ENCODE measurements at regions not wholly inside any gene's neighbourhood (a gene's known extent, or its start where the extent isn't known, plus 50 kb on each side); places are given as distances from the start of the nearest gene placed in this dataset.
"Not testable (repeated sequence)": the region's sequence is repeated elsewhere in the genome, so short reads cannot be mapped to it uniquely, and the experiment has no call there.

DNA sequence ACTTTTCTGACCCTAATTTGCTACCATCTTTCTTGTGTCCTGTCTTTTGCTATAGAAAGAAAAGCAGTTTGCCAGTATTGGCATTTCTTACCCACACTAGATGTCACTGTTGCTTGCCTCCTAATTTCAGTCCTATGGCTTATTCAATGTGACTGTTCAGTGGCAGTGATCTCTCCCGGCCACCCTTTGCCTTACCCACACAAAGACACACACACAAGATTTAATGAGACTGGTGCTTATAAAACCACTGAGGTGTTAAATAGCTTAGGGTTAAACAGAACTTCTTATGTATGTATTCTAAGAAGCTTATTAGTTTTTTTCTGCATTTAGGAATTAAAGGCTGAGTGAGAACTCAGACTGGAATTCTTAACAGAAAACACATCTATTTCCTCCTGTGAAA is 233.6 kb upstream of the ASCC3 start:
- peak; percentile 87 for DNase-seq

DNA sequence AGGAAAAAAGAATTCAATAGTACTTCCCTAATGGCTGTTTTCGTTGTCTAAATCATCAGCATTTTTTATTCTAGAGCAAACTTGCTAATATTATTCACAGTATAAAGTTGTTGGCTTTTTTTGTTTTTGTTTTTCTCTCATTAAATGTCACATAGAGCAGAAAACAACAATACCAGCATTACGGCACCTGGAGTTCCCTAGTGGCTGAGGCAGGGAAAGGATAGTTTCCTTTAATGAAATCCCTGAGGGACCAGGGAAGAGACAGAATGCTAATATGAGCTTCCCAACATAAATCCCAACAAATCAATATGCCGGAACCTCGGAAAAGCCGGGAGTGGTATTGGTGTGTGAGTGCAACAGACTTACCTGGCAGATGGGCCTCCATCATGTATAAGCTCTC is 235.2 kb upstream of the ASCC3 start:
- no peak for DNase-seq

DNA sequence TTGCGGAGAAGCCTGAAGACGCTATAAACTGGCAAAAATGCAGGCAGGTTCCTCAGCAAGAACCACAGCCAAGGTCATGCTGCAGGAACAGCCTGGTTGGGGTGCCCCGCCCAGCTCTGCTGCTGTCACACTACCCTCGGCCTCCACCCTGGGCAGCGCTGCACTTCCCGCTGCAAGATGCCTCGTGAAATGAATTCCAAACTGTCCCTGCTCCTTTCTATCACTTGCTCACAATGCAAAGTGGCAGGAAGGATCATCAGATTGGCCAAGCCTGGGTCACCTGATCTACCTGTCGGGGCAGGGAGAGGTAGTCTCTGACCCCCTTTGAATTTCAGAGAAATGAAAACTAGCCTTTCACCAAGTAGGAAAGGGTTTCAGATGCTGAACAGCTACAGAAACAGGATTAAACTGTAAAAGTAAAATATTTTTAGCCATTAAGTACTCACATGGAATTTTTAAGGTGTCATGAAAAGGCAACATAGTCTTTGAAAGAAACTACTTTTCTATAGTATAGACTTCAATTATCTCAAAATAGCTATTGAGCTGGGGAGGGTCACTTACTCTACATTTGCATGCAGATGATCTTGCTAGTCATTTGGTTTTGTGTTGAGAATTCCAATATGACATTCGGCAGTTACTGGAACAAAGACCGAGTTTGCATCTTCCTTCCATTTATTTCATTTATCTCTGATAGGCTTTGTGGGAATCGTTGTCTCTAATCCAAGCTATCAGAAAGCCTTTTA is 236.4 kb upstream of the ASCC3 start:
- peak; percentile 19 for DNase-seq

GRCh38 chr6:101118136-101118396 is 236.9 kb upstream of the ASCC3 start:
- no peak for DNase-seq

DNA sequence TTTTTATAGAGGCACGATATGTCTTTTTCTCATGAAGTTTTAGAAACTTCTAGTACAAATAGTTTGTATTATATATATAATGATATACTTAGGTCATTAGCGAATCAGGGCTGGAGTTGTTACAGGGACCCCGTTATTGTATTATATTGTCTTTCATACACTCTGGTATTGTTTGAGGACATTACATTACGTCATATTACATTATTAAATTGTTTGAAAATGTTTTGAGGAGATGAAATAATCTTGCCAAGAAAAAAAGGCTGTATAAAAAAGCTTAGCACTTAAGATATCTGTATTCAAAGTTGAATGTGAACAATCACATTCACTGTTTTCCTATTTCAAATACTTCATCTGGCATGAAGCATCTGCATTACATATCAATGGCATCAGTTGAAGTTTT is 239.6 kb upstream of the ASCC3 start:
- no peak for DNase-seq

GRCh38 chr6:101125380-101125971 is 244.3 kb upstream of the ASCC3 start:
- no peak for DNase-seq

- DNase-seq: no peak
Observed at GRCh38 chr6:101126501-101126900, 245.4 kb upstream of the ASCC3 start.

DNA sequence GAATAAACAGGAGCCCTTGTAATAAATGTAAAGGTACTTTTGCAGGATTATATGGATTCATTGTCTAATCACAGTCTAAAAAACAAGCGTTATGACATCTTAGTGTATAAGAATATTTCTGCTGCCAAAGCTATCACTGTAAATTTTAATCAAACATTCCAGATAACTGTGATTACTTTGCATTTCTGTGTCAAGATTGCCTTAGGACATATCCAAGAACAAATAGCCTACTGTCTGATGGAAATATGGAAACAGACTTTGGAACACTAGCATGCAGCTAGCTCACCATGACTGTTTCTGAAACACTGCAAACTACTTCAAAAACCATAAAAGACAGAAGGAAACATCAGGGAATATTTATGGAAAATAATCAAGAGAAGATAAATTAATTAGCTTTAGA is 248.7 kb upstream of the ASCC3 start:
- DNase-seq: no peak

GRCh38 chr6:101146389-101146788 is 247.1 kb upstream of the GRIK2 start:
- no peak for DNase-seq

GRCh38 chr6:101150226-101150625 is 243.3 kb upstream of the GRIK2 start:
- peak; percentile 35 for DNase-seq

DNA sequence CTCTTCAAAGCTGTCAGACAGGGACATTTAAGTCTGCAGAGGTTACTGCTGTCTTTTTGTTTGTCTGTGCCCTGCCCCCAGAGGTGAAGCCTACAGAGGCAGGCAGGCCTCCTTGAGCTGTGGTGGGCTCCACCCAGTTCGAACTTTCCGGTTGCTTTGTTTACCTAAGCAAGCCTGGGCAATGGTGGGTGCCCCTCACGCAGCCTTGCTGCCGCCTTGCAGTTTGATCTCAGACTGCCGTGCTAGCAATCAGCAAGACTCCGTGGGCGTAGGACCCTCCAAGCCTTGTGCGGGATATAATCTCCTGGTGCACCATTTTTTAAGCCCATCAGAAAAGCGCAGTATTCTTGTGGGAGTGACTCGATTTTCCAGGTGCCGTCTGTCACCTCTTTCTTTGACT is 235.9 kb upstream of the GRIK2 start:
- DNase-seq: not testable (repeated sequence)

DNA sequence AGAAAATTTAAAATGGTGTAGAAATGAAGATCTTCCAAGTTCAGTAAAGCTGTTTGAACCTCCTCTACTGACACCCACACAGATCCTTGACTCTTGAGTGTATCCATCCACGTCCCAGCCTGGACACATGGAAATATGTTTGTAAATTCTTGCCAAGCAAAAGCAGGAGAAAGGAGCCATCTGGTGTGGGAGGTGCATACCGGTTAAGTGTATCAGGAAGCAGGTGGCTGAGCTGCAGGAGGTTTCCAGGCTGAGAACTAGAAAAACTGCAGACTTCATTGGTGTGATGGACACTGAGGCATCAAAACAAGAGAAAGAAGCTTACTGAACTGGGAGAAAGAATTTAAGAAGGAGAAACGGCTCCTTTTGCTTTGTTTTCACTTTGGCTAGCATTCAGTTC is 229.9 kb upstream of the GRIK2 start:
- DNase-seq: peak; percentile 31

DNA sequence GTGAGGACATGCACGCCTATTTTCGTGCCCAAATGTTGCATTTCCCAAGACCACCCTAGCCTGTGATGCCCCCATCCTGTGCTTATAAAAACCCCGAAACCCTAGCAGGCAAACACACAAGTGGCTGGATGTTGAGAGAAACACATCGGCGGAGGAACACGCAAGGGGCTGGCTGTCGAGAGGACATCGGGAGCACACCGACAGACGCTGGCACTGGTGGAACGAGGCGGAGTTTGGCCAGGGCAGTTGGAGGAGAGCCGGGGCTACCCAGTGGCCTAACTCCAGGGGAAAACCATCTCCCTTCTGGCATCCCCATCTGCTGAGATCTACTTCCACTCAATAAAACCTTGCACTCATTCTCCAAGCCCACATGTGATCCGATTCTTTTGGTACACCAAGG is 225.9 kb upstream of the GRIK2 start:
- DNase-seq: no peak

DNA sequence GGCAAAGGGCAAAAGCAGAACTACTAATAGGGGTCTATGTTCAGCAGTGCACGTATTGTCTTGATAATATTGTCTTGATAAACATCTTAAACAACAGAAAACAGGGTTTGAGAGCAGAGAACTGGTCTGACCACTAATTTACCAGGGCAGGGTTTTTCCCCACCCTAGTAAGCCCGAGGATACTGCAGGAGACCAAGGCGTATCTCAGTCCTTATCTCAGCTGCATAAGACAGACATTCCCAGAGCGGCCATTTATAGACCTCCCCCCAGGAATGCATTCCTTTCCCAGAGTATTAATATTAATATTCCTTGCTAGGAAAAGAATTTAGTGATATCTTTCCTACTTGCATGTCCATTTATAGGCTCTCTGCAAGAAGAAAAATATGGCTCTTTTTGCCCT is 222.5 kb upstream of the GRIK2 start:
- DNase-seq: not testable (repeated sequence)

GRCh38 chr6:101178748-101179147 is 214.8 kb upstream of the GRIK2 start:
- no peak for DNase-seq

DNA sequence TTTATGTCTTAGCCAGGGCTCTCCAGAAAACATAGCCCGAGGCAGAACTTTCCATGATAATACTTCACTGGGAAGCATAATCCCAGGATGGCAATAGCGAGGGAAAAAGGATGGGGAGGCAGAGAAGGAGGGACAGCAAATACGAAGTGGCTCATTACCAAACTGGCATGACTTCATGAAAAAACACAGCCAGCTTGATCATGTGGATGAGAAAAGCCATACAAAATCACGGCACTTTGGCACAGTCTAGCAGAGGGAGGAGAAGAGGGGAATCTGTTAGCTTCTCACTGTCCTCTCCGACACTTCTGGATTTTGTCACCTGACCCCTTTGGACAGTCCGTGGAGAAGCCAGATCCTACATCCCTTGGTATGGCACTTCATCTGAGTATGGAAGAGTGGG is 212.5 kb upstream of the GRIK2 start:
- DNase-seq: no peak

GRCh38 chr6:101188285-101188798 is 205.2 kb upstream of the GRIK2 start:
- DNase-seq: not testable (repeated sequence)

- DNase-seq: peak; percentile 8
Observed at GRCh38 chr6:101195588-101195987, 197.9 kb upstream of the GRIK2 start.

DNA sequence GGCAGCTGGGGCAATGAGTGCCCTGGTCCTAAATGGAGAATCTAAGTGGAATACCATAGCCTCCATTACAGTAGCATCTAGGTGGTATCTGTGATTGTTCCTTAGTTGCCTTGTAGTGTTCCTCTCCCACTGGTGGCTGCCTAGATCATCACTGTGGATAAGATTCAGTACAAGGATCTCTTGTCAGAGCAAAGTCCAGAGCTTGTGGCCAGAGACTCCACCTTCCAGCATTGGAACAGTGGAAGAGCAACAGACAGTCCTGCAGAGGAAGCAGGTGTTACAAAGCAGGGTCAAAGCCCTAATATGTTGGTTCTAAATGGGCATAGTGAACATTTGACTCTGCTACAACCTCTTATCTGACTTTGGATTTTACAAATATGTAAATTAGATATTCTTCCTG is 194.1 kb upstream of the GRIK2 start:
- no peak for DNase-seq

GRCh38 chr6:101202867-101203374 is 190.6 kb upstream of the GRIK2 start:
- no peak for DNase-seq

- DNase-seq: no peak
Observed at GRCh38 chr6:101203664-101204063, 189.8 kb upstream of the GRIK2 start.

GRCh38 chr6:101208152-101208551 is 185.4 kb upstream of the GRIK2 start:
- no peak for DNase-seq

GRCh38 chr6:101212640-101213039 is 180.9 kb upstream of the GRIK2 start:
- DNase-seq: no peak

DNA sequence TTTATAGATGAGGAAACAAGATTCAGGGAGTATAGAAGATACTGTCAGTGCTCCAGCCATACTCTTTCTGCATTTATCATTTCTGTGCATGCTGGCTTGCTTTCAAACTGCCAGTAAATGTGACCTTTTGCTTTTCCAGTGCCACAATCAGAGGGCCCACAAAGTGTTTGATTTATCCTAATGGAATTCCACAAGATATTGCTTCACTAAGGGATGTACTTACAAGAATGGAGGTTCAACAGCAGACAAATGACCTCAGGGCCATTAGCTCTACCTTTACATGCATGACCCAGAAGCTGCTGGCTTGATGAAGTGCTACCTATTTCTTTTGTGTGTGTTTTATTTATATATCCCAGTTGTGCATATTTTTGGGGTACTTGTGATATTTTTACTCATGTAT is 171.5 kb upstream of the GRIK2 start:
- no peak for DNase-seq

GRCh38 chr6:101224751-101225150 is 168.8 kb upstream of the GRIK2 start:
- DNase-seq: no peak
